ENCODE measurements at regions not wholly inside any gene's neighbourhood (a gene's known extent, or its start where the extent isn't known, plus 50 kb on each side); places are given as distances from the start of the nearest gene placed in this dataset.

- TF ChIP-seq, protein P1, sequence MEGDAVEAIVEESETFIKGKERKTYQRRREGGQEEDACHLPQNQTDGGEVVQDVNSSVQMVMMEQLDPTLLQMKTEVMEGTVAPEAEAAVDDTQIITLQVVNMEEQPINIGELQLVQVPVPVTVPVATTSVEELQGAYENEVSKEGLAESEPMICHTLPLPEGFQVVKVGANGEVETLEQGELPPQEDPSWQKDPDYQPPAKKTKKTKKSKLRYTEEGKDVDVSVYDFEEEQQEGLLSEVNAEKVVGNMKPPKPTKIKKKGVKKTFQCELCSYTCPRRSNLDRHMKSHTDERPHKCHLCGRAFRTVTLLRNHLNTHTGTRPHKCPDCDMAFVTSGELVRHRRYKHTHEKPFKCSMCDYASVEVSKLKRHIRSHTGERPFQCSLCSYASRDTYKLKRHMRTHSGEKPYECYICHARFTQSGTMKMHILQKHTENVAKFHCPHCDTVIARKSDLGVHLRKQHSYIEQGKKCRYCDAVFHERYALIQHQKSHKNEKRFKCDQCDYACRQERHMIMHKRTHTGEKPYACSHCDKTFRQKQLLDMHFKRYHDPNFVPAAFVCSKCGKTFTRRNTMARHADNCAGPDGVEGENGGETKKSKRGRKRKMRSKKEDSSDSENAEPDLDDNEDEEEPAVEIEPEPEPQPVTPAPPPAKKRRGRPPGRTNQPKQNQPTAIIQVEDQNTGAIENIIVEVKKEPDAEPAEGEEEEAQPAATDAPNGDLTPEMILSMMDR (IDR thresholded peaks at IDR 0.05; ENCODE audit: low read depth, low read length, poor library complexity, severe bottlenecking): no peak
- TF ChIP-seq EZH2phosphoT487 (IDR thresholded peaks at IDR 0.05; ENCODE audit: borderline replicate concordance, low read length): no peak
Measured at GRCh38 chr2:14245901-14246300, 386.6 kb upstream of the LRATD1 start.

Measured in DOHH2 (cell line).